HEK293 (cell line): ENCODE measurements at regions not wholly inside any gene's neighbourhood (a gene's known extent, or its start where the extent isn't known, plus 50 kb on each side); places are given as distances from the start of the nearest gene placed in this dataset.

Experiments used
- CTCF ChIA-PET: fragments of 350-600 bp; formaldehyde crosslinking; extraction: SDS; loops from one replicate; lab custom pipeline; 2021; ENCODE audit warnings: antibody characterized with exemption; lab: Yijun Ruan, JAX
- POLR2A ChIA-PET: fragments of 300-600 bp; formaldehyde crosslinking; extraction: SDS; loops from one replicate; lab custom pipeline; 2020; ENCODE audit warnings: antibody characterized with exemption, inconsistent platforms; lab: Yijun Ruan, JAX
- H3K27ac ChIP-seq: fragments of 200-500 bp; sonication (Bioruptor generic); 2 replicates; pipeline ENCODE4 v1.5.1; 2014; ENCODE audit warnings: low read depth, low read length, control low read depth, inconsistent platforms; ENCODE audit errors: extremely low read depth
- H3K36me3 ChIP-seq, 2 experiments: fragments of 200-500 bp in 1 of 2; sonication (Bioruptor generic) in 1 of 2; 1 replicate in 1 of 2; 2 replicates in 1 of 2; pipeline ENCODE4 v1.5.1; 2014 to 2017; ENCODE audit warnings: inconsistent platforms in 2 of 2, low read length in 2 of 2; ENCODE audit not compliant: control insufficient read depth in 2 of 2, insufficient read depth in 1 of 2
- H3K4me1 ChIP-seq: fragments of 200-500 bp; sonication (Bioruptor generic); 2 replicates; pipeline ENCODE4 v1.5.1; 2014; ENCODE audit warnings: mild to moderate bottlenecking, low read length, inconsistent platforms; ENCODE audit not compliant: control insufficient read depth, insufficient read depth
- H3K4me3 ChIP-seq: 2 replicates; pipeline ENCODE4 v1.5.1; 2011; ENCODE audit warnings: low read depth, mild to moderate bottlenecking, control low read depth, low read length, moderate library complexity
- H3K9me3 ChIP-seq: fragments of 200-500 bp; sonication (Bioruptor generic); 2 replicates; pipeline ENCODE4 v1.5.1; 2014; ENCODE audit warnings: low read depth, low read length, inconsistent platforms; ENCODE audit not compliant: control insufficient read depth, insufficient read depth
- KLF7 ChIP-seq: fragments of 450-650 bp; formaldehyde crosslinking; IDR thresholded peaks from 2 replicates; pipeline ENCODE4 v1.5.1; 2016; ENCODE audit warnings: missing biosample characterization, missing genetic modification characterization, borderline replicate concordance
- KLF8 ChIP-seq: fragments of 450-650 bp; formaldehyde crosslinking; IDR thresholded peaks from 2 replicates; pipeline ENCODE4 v1.5.1; 2016; ENCODE audit warnings: missing biosample characterization, missing genetic modification characterization
- PRDM1 ChIP-seq: fragments of 450-650 bp; formaldehyde crosslinking; IDR thresholded peaks from 2 replicates; pipeline ENCODE4; 2016; ENCODE audit warnings: missing biosample characterization, missing genetic modification characterization
- SCRT2 ChIP-seq: fragments of 450-650 bp; formaldehyde crosslinking; IDR thresholded peaks from 2 replicates; pipeline ENCODE4 v1.5.1; 2016; ENCODE audit warnings: missing biosample characterization, missing genetic modification characterization
- SP2 ChIP-seq: fragments of 450-650 bp; formaldehyde crosslinking; IDR thresholded peaks from 2 replicates; pipeline ENCODE4 v1.5.1; 2016; ENCODE audit warnings: missing biosample characterization, missing genetic modification characterization
- ZBTB20 ChIP-seq: fragments of 450-650 bp; formaldehyde crosslinking; IDR thresholded peaks from 2 replicates; pipeline ENCODE4 v1.5.1; 2016; ENCODE audit warnings: missing biosample characterization, missing genetic modification characterization
- ZEB2 ChIP-seq: fragments of 450-650 bp; formaldehyde crosslinking; IDR thresholded peaks from 2 replicates; pipeline ENCODE4 v1.5.1; 2016; ENCODE audit warnings: missing biosample characterization, missing genetic modification characterization
- ZNF114 ChIP-seq: fragments of 450-650 bp; formaldehyde crosslinking; IDR thresholded peaks from 2 replicates; pipeline ENCODE4 v1.5.0; 2017; ENCODE audit warnings: missing biosample characterization, missing genetic modification characterization
- ZNF121 ChIP-seq: fragments of 450-650 bp; formaldehyde crosslinking; IDR thresholded peaks from 2 replicates; pipeline ENCODE4 v1.5.1; 2016; ENCODE audit warnings: missing biosample characterization, missing genetic modification characterization
- ZNF138 ChIP-seq: fragments of 450-650 bp; formaldehyde crosslinking; IDR thresholded peaks from 2 replicates; pipeline ENCODE4 v1.5.1; 2016; ENCODE audit warnings: missing biosample characterization, missing genetic modification characterization, borderline replicate concordance
- ZNF146 ChIP-seq: fragments of 450-650 bp; formaldehyde crosslinking; IDR thresholded peaks from 2 replicates; pipeline ENCODE4 v1.5.1; 2016; ENCODE audit warnings: missing biosample characterization, missing genetic modification characterization
- ZNF155 ChIP-seq: fragments of 450-650 bp; formaldehyde crosslinking; IDR thresholded peaks from 2 replicates; pipeline ENCODE4 v1.5.1; 2016; ENCODE audit warnings: missing biosample characterization, missing genetic modification characterization
- ZNF184 ChIP-seq: fragments of 450-650 bp; IDR thresholded peaks from 2 replicates; pipeline ENCODE4 v1.5.1; 2018; ENCODE audit warnings: missing biosample characterization, mild to moderate bottlenecking, missing genetic modification characterization
- ZNF354C ChIP-seq: fragments of 450-650 bp; formaldehyde crosslinking; IDR thresholded peaks from 2 replicates; pipeline ENCODE4 v1.5.1; 2016; ENCODE audit warnings: missing biosample characterization, missing genetic modification characterization, low read depth, borderline replicate concordance
- ZNF394 ChIP-seq: fragments of 450-650 bp; formaldehyde crosslinking; IDR thresholded peaks from 2 replicates; pipeline ENCODE4 v1.5.1; 2016; ENCODE audit warnings: missing biosample characterization, missing genetic modification characterization, mild to moderate bottlenecking, moderate library complexity, borderline replicate concordance
- ZNF514 ChIP-seq: fragments of 450-650 bp; formaldehyde crosslinking; IDR thresholded peaks from 2 replicates; pipeline ENCODE4 v1.5.1; 2016; ENCODE audit warnings: missing biosample characterization, missing genetic modification characterization
- ZNF530 ChIP-seq: fragments of 450-650 bp; formaldehyde crosslinking; IDR thresholded peaks from 2 replicates; pipeline ENCODE4 v1.5.1; 2016; ENCODE audit warnings: low read depth, missing biosample characterization, missing genetic modification characterization
- ZNF571 ChIP-seq: fragments of 450-650 bp; formaldehyde crosslinking; IDR thresholded peaks from 2 replicates; pipeline ENCODE4 v1.5.0; 2017; ENCODE audit warnings: missing biosample characterization, missing genetic modification characterization
- ZNF580 ChIP-seq: fragments of 450-650 bp; formaldehyde crosslinking; IDR thresholded peaks from 2 replicates; pipeline ENCODE4 v1.5.1; 2016; ENCODE audit warnings: missing biosample characterization, missing genetic modification characterization
- ZNF621 ChIP-seq: fragments of 450-650 bp; formaldehyde crosslinking; IDR thresholded peaks from 2 replicates; pipeline ENCODE4 v1.5.1; 2017; ENCODE audit warnings: missing biosample characterization, missing genetic modification characterization
- ZNF658 ChIP-seq: fragments of 450-650 bp; formaldehyde crosslinking; IDR thresholded peaks from 2 replicates; pipeline ENCODE4; 2016; ENCODE audit warnings: missing biosample characterization, missing genetic modification characterization
- ZSCAN30 ChIP-seq: fragments of 450-650 bp; IDR thresholded peaks from 2 replicates; pipeline ENCODE4 v1.5.1; 2018; ENCODE audit warnings: missing biosample characterization, mild to moderate bottlenecking, missing genetic modification characterization, moderate library complexity
- TF ChIP-seq, protein P1 (sequence below): fragments of 450-650 bp; formaldehyde crosslinking; IDR thresholded peaks from 2 replicates; pipeline ENCODE4 v1.5.1; 2016; ENCODE audit warnings: missing biosample characterization, missing genetic modification characterization
- TF ChIP-seq, protein P2 (sequence below): fragments of 450-650 bp; formaldehyde crosslinking; IDR thresholded peaks from 2 replicates; pipeline ENCODE4 v1.5.1; 2016; ENCODE audit warnings: missing biosample characterization, missing genetic modification characterization, borderline replicate concordance
- TF ChIP-seq, protein P3 (sequence below): fragments of 450-650 bp; formaldehyde crosslinking; IDR thresholded peaks from 2 replicates; pipeline ENCODE4 v1.5.1; 2016; ENCODE audit warnings: missing biosample characterization, missing genetic modification characterization, low read depth
- TF ChIP-seq, protein P4 (sequence below): fragments of 450-650 bp; formaldehyde crosslinking; IDR thresholded peaks from 2 replicates; pipeline ENCODE4 v1.5.1; 2016; ENCODE audit warnings: missing biosample characterization, missing genetic modification characterization

DNA sequence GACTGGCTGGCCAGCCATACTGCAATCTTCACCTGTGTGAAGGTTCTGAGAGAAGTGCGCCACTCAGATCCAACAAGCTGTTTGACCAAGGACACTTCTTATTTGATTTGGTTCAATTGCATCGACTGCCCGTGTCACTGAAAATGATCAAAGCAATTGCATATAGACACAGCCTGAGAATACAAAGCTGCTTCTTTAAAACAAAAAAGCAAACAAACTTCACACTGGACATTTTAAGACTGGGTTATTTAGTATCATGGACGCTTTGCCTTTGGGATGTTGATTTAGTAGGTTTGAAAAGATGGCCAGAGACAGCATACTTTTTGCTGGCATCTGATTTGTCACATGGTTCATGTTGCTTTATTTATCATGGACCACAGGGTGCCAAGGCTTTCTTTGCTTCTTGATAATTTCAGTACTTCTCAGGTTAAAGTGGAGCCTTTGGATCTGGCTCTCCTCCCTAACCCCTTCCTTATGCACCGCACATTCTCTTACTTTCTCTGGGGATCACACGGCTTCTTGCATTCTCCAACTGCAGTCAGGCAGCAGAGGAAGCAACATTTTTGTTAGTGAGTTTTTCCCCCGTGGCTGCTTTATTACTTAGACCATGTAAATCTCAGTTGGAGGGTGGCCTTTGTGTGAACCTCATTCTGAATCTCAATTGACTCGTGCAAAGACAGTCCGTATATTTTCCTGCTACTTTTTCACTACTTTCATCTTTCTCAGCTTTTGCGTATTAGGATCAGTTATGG lies 151.0 kb downstream of the CD47 start:
- no peaks in the 10 kb centered on the region for H3K9me3 ChIP-seq
- TF ChIP-seq PRDM1: no peak
- TF ChIP-seq ZNF571 (tag by site-specific recombination): no peak
- TF ChIP-seq ZNF155 (tag by site-specific recombination): no peak
- no peak for TF ChIP-seq ZNF146 (tag by site-specific recombination)
- no peak for TF ChIP-seq ZNF658
- TF ChIP-seq ZNF138 (tag by site-specific recombination): no peak
- no peak for TF ChIP-seq ZNF514 (tag by site-specific recombination)
- TF ChIP-seq KLF7 (tag by site-specific recombination): no peak
- no peak for TF ChIP-seq ZNF621
- TF ChIP-seq, protein P1, sequence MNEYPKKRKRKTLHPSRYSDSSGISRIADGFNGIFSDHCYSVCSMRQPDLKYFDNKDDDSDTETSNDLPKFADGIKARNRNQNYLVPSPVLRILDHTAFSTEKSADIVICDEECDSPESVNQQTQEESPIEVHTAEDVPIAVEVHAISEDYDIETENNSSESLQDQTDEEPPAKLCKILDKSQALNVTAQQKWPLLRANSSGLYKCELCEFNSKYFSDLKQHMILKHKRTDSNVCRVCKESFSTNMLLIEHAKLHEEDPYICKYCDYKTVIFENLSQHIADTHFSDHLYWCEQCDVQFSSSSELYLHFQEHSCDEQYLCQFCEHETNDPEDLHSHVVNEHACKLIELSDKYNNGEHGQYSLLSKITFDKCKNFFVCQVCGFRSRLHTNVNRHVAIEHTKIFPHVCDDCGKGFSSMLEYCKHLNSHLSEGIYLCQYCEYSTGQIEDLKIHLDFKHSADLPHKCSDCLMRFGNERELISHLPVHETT (tag by site-specific recombination): no peak
- TF ChIP-seq, protein P2, sequence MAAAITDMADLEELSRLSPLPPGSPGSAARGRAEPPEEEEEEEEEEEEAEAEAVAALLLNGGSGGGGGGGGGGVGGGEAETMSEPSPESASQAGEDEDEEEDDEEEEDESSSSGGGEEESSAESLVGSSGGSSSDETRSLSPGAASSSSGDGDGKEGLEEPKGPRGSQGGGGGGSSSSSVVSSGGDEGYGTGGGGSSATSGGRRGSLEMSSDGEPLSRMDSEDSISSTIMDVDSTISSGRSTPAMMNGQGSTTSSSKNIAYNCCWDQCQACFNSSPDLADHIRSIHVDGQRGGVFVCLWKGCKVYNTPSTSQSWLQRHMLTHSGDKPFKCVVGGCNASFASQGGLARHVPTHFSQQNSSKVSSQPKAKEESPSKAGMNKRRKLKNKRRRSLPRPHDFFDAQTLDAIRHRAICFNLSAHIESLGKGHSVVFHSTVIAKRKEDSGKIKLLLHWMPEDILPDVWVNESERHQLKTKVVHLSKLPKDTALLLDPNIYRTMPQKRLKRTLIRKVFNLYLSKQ (tag by site-specific recombination): no peak
- TF ChIP-seq ZSCAN30: no peak
- no peak for TF ChIP-seq ZBTB20 (tag by site-specific recombination)
- no peak for TF ChIP-seq KLF8 (tag by site-specific recombination)
- no peak for TF ChIP-seq ZNF530 (tag by site-specific recombination)
- TF ChIP-seq ZNF121 (tag by site-specific recombination): no peak
- no peak for TF ChIP-seq ZNF184 (tag by site-specific recombination)
- TF ChIP-seq, protein P3, sequence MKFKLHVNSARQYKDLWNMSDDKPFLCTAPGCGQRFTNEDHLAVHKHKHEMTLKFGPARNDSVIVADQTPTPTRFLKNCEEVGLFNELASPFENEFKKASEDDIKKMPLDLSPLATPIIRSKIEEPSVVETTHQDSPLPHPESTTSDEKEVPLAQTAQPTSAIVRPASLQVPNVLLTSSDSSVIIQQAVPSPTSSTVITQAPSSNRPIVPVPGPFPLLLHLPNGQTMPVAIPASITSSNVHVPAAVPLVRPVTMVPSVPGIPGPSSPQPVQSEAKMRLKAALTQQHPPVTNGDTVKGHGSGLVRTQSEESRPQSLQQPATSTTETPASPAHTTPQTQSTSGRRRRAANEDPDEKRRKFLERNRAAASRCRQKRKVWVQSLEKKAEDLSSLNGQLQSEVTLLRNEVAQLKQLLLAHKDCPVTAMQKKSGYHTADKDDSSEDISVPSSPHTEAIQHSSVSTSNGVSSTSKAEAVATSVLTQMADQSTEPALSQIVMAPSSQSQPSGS (tag by site-specific recombination): no peak
- TF ChIP-seq ZNF114 (tag by site-specific recombination): no peak
- TF ChIP-seq, all 188 proteins: peak for 0
- H3K36me3 ChIP-seq: no peaks in the 10 kb centered on the region
- POLR2A ChIA-PET: interaction anchor here (0.6 kb wide), 1 partner anchor 150 kb away, joined by 7 read pairs; no protein-coding TSS in a partner anchor
- no peak overlapping the region for H3K27ac ChIP-seq
- H3K4me1 ChIP-seq: no peaks in the 10 kb centered on the region
- no peak overlapping the region for H3K4me3 ChIP-seq
- CTCF ChIA-PET: interaction anchor here (0.6 to 1.0 kb wide), 3 partner anchors 97 to 538 kb away, joined by 3 to 4 read pairs (median 3); no protein-coding TSS in a partner anchor

DNA sequence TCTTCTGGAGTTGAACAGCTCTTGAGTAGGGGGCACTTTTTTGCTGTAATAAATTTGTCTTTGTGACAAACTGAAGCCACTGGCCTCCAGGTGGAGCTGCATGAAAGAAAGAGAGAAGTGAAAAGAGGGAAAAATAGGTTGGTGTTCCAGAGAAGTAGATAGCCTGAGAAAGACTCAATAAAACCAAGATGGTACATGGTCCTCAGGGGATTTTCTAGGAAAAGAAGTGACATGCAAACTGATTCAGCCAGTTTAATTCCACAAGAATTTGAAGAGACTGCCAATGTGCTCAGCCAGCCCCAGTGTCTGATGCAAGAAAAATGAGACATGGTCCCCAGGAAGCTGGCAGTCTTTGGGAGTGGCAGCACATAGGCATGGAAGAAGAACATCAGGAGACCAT lies 152.7 kb downstream of the CD47 start:
- no peaks in the 10 kb centered on the region for H3K9me3 ChIP-seq
- no peak overlapping the region for H3K4me3 ChIP-seq
- POLR2A ChIA-PET: no interaction called here
- CTCF ChIA-PET: interaction anchor here (0.6 to 1.1 kb wide), 7 partner anchors 9 to 297 kb away, joined by 3 to 5 read pairs (median 3); no protein-coding TSS in a partner anchor
- no peaks in the 10 kb centered on the region for H3K4me1 ChIP-seq
- no peaks in the 10 kb centered on the region for H3K36me3 ChIP-seq
- no peak overlapping the region for H3K27ac ChIP-seq
- TF ChIP-seq ZNF354C (tag by site-specific recombination) (no peak), ZNF394 (tag by site-specific recombination) (no peak), ZEB2 (tag by site-specific recombination) (no peak), ZNF580 (tag by site-specific recombination) (no peak), SCRT2 (tag by site-specific recombination) (no peak), SP2 (tag by site-specific recombination) (no peak)
- TF ChIP-seq, protein P4, sequence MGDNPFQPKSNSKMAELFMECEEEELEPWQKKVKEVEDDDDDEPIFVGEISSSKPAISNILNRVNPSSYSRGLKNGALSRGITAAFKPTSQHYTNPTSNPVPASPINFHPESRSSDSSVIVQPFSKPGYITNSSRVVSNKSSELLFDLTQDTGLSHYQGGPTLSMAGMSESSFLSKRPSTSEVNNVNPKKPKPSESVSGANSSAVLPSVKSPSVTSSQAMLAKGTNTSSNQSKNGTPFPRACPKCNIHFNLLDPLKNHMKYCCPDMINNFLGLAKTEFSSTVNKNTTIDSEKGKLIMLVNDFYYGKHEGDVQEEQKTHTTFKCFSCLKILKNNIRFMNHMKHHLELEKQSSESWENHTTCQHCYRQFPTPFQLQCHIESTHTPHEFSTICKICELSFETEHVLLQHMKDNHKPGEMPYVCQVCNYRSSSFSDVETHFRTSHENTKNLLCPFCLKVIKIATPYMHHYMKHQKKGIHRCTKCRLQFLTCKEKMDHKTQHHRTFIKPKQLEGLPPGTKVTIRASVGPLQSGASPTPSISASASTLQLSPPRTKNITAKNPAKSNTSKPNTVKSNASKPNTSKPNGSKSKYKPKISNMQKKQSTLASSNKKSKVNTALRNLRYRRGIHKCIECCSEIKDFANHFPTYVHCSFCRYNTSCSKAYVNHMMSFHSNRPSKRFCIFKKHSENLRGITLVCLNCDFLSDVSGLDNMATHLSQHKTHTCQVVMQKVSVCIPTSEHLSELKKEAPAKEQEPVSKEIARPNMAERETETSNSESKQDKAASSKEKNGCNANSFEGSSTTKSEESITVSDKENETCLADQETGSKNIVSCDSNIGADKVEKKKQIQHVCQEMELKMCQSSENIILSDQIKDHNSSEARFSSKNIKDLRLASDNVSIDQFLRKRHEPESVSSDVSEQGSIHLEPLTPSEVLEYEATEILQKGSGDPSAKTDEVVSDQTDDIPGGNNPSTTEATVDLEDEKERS (tag by site-specific recombination): no peak
